GM21529 (cell line): ENCODE measurements at regions not wholly inside any gene's neighbourhood (a gene's known extent, or its start where the extent isn't known, plus 50 kb on each side); places are given as distances from the start of the nearest gene placed in this dataset.

Experiments
- ATAC-seq: cut with Tn5 transposase; IDR thresholded peaks from one replicate; pipeline ENCODE4 v1.9.1; 2021; ENCODE audit not compliant: unreplicated experiment

- ATAC-seq = peak; percentile 50
These were observed 67.2 kb upstream of the SNX9 start for GRCh38 chr6:157755746-157756411.

DNA sequence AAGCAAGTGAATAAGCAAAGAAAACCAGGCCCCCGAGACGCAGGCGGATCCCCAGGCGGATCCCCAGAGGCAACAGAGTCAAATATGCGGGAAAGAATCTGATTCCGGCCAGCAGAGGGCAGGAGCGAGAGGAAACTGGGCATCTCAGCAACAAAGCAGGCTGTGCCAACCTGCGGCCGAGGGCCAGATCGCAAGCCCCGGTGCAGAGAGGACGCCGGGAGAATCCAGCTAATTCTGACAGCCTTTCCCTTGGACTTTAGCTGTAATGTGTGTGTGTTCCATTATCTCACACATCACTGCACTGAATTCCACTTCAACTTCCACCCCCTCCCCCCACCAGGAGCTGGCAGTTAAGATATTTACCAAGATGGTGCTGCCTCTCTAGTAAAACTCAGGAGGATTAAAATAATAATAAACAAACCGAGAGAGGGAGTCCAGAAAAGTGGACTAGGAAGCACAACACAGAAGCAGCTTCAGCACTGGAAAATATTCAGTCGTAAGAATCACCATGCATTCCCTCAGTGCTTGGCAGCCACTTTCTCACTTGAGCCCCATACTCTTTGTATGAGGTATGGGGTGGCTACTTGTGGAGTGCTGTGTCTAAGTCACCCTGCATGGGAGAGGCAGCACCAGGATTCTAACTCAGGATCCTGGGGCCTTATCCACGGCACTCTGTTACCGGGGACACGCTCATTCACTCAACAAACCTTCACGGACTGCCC, 66.2 kb upstream of the SNX9 start:
- ATAC-seq = no peak

DNA sequence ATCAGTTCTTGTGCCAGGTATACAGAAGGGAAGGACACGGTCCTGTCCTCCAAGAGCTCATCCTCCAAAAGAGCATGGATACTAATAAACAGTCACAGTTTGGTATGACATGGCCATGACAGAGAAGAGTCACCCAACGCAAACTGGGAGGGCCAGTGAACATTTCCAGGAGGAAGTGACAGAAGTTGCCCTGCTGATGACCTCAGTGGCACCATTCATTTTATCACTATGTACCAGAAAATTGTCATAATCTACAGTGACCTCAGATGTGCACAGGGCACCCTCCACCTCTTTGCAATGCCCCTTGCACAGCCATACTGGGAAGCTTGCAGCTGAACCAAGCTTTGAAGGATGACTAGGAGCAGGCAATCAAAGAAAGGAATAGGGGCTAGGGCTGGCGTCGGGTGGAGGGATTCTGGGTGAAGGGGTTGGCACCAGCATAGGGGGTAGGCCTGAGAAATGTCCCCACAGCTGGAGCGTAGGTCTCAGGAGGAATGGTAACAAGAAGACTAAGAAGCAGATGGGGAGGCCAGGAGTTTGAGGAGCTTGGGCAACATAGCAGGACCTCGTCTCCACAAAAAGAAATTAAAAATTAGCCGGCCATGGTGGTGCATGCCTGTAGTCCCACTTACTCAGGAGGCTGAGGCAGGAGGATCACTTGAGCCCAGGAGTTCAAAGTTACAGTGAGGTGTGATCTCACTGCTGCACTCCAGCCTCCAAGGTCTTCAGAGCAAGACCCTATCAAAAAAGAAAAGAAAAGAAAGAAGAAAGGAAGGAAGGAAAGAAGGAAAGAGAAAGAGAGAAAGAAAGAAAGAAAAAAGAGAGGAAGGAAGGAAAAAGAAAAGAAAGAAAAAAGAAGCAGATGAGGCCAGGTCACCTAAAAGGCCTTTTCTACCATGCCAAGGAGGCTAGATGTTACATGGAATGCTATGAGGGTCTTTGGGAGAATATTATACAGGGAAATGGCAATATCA, 65.3 kb upstream of the SNX9 start:
- ATAC-seq = no peak

DNA sequence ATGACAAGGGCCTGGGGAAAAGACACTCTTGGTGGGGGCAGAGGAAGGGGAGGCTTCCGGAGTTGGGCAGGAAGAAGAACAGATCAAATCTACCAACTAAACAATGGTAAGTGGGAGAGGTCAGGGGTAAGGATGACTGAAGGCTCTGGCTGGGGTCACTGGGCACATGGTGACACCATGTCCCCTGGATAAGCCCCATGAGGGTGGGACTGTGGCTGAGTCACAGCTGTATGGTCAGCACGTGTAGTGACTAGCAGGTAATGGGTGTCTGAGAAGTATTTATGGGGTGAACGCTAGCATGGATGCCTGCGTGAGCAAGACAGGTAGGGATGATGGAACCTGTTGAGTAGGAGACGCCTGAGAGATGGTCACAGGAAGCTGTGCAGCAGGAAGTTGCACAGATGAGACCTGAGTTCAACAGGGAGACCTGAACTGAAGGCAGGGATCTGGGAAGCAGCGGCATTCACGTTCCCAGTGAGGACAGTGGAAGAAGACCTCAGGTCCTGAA, 64.5 kb upstream of the SNX9 start:
- ATAC-seq = no peak

- ATAC-seq = no peak
These were observed 64.0 kb upstream of the SNX9 start for GRCh38 chr6:157759028-157759427.

DNA sequence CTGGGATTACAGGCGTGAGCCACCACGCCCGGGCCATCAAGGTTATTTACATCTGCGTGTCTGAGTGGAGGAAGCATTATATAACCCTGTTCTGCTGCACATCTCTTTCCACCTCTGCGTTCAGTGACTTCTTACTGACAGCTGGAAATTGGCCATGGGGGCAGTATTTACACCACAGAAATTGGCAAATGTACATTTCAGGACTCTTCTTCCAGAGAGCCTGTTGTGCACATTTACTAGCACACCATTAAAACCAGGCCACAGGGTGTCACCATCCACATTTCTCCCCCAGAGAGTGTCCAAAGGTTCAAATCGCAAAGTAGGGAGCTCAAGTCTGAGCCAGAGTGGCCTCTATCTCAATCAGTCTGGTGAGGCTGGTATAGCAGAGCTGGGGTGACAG, 62.9 kb upstream of the SNX9 start:
- ATAC-seq = no peak

DNA sequence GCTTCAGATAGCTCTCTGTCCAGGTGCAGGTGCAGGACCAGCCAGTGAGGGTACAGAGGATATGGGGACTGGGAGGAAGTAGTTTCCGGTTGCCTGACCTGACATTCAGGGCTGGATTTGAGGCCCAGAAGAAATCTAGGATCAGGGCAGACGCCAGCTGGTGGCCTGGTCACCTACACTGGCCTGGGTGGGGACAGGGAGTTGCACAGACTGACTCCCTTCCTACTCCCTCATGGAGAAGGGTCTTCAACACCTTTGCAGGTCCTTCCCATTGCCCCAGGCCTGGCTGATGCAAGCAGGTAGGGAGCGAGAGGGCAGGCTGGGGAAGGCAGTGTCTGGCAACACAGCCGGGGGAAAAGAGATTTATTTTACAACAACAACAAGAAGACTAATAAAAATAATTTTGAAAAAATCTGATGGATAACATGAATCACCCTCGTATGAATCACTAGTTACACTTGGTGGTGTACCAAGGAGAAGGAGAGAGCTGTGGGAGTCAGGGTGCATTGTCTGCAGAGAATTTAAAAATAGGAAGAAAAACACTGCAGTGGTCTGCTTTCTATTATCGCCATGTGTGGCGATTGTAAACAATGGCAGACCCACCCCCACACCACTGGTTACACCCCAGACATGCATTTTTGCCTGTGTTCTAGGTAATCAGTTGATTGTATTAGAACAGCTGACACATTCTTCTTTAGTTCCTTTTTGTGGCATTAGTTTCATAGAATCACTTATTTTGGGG, 62.3 kb upstream of the SNX9 start:
- ATAC-seq = no peak

DNA sequence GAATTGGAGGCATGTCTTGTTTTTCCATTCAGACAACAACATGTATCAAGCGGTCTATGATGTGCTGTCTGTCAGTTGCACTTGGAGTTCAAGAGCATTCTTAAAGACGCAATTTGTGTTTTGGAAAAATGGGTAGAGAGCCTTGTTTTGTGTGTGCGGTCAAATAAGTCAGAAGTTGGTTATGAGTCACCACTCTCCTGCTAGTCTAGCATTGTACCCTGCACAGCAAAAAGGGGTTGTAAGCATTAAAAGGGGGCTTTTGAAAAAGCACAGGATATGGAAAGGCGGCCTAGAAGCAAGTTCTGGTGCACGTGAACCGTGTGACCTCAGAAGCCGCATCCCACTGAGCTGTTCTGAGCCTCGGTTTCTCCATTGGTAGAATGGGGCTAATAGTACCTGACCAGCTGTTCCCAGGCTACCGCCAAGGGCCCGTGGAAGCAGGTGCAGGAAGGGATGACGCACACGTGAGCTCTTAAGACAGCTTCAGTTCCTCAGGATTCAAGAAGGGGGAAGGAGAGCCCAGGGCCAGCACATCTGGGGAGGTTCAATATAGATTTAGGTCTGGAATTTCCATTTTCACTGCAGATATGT, 61.6 kb upstream of the SNX9 start:
- ATAC-seq = peak; percentile 40

GRCh38 chr6:157761926-157762325, 61.1 kb upstream of the SNX9 start:
- ATAC-seq = no peak

- ATAC-seq = no peak
These were observed 60.4 kb upstream of the SNX9 start for GRCh38 chr6:157762636-157763035.

DNA sequence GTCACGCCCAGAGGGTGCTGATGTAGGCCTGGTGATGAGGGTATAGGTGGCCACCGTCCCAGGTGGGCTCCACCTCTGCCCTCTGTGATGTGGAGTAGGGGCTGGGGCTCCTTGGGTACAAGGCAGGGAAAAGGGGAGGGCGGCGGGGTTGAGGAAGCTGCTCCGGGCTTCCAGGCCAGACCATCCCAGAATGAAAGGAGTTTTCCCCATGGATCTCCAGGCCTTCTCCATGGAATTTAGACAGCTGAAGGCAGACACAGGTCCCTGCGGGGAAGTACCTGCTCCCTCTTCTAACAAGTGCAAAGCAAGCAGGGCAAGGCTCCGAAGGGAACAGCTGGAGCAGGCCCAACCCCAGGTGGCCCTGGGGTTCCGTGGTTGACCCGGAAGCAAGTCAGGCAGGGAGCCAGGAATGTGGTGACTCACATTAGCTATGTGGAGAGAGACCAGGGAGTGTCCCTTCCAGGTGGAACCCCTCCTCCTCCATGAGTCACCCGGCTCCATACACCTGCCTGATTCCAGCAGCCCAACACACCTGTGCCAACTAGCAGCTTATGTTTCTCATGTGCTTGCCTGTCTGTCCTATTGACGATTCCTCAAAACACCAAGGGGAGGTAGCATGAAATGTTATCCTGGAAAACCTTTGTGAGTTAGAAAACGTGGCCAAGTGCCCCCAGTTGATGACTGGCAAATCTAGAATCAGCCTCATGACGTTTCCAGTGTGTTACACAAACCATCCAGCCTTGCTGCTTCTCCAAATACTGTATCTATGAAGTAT, 59.7 kb upstream of the SNX9 start:
- ATAC-seq = no peak

DNA sequence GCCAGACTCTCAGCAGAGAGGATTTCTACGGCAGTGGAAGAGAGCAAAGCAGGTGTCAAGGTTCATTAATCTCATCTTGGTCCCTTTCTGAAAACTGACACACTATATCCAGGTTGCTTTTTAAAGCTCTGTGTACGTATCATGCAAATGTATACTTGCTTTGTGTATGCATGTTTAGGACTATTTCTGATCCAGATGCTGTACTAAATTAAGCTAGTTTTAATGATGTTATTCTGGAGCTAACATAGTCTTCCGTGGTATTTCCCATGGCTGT, 59.2 kb upstream of the SNX9 start:
- ATAC-seq = no peak

DNA sequence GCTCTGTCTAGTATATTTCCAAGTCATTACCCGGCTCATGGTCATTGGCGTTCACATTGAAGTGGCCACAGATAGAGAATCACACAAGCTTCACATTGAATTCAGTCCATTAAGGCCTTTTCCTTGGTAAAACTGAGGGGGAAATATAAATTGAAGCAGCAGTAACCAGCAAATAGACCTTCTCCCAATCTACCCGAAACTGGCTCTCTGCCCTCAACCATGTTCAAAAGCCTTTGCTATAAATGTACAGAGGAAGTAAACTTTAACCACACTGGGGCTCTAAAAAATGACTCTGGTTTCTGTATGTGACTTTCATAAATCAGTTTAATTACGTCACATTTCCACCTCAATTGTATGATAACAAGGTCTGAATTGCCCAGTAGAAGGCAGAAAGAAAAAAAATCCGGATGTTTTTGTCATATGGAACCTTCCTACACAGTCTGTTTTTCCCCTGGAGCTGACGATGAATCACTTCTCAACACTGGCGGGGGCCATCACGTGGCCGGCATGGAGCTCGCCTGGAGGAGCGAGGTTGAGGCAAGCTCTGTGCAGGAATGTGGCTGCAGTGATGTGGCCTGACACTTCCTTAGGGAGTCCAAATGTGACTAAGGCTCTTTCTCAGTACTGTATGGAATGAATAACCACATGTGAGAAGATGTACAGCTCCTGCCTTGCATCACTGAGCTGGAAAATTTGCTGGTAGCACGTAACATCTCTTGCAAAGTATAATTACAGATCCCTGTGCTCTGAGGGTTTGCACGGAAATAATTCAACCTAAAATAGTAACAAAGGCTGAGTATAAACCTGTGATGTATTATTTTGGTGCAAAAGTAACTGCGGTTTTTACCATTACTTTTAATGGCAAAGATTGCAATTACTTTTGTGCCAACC, 58.6 kb upstream of the SNX9 start:
- ATAC-seq = peak; percentile 48

DNA sequence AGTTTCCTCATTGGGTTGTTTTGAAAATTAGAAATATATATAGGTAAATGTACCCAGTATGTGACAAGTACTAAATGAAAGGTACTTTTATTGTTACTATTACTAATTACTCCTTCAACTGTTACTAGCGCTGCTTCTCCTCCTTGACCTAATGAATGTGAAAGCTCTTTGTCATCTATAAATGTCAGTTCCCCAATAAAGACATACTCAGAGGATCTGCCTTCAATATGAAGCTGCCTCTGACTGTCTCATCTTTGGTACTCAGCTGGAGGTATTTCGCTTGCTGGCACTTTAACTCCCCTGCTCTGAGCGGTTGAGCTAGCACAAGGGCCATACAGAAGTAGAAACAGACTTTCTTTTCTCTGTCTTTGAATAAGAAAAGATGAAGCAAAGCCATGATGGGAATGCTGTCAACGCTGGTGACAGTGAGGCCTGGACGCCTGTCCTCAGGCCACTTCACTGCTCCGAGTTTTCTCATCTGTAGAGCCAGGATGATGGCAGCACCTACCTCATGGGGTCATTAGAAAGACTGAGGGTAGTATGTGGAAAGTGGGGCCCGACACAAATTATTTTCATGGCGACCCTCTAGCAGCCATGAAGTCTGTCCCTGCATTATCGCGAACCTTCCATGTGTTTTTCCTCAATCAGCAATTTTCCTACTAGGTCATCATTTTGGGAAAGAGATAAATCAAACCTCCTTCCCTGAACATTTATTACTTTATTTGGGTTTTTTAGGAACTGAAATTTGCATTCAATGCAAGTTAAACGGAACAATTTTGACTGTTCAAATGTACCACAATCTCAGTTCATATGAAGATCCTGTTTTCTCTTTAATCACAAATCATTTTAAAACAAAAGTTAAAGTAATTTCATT, 55.9 kb upstream of the SNX9 start:
- ATAC-seq = no peak

- no peak for ATAC-seq
These were observed 55.3 kb upstream of the SNX9 start for GRCh38 chr6:157767775-157768156.

- ATAC-seq = peak; percentile 17
These were observed 54.7 kb upstream of the SNX9 start for GRCh38 chr6:157768304-157768703.

DNA sequence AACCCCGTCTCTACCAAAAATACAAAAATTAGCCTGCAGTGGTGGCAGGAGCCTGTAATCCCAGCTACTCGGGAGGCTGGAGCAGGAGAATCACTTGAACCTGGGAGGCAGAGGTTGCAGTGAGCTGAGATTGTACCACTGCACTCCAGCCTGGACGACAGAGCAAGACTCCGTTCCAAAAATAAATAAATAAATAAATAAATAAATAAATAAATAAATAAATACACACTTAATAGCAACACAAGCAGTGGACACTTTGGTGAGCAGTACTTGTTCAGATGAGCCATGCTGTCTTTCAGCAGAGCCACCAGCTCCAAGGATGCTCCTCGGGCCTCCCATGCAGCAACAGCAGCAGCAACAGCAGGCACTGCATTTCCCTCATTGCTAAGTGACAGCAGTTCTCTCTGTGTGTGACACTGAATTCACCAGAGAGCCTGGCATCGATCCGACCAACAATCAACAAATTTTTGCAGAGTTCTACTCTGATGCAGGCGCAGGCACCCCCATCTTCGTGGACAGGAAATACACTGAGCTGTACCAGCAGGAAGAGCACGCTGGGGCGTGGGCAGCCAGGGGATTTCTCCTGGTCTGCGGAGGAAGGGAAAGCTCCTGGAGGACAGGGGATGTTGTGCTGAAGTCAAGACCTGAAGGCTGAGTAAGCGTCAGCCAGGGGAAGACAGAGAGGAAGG, 54.0 kb upstream of the SNX9 start:
- no peak for ATAC-seq
